GM18505 (cell line): ENCODE measurements at regions not wholly inside any gene's neighbourhood (a gene's known extent, or its start where the extent isn't known, plus 50 kb on each side); places are given as distances from the start of the nearest gene placed in this dataset.
"Not testable (repeated sequence)": the region's sequence is repeated elsewhere in the genome, so short reads cannot be mapped to it uniquely, and the experiment has no call there.

Source experiments
- ATAC-seq: cut with Tn5 transposase; IDR thresholded peaks from one replicate; pipeline ENCODE4 v1.9.1; 2021; ENCODE audit not compliant: unreplicated experiment
- POLR2A ChIP-seq: IDR thresholded peaks from 4 replicates; pipeline ENCODE4 v1.6.1; 2011; ENCODE audit warnings: borderline replicate concordance; ENCODE audit not compliant: insufficient read depth, insufficient read length; ENCODE audit errors: extremely low read depth

GRCh38 chr10:131830446-131831130, 70.2 kb upstream of the PPP2R2D start:
- no peak for ATAC-seq
- TF ChIP-seq POLR2A, result no peak

GRCh38 chr10:131831561-131831960, 69.2 kb upstream of the PPP2R2D start:
- ATAC-seq, result no peak
- TF ChIP-seq POLR2A, result no peak

GRCh38 chr10:131832056-131832685, 68.6 kb upstream of the PPP2R2D start:
- TF ChIP-seq POLR2A, result no peak
- ATAC-seq, result no peak

GRCh38 chr10:131833013-131833412, 67.8 kb upstream of the PPP2R2D start:
- TF ChIP-seq POLR2A, result no peak
- no peak for ATAC-seq

GRCh38 chr10:131833446-131834080, 67.2 kb upstream of the PPP2R2D start:
- no peak for TF ChIP-seq POLR2A
- ATAC-seq, result no peak

- no peak for ATAC-seq
- no peak for TF ChIP-seq POLR2A
These were observed 66.5 kb upstream of the PPP2R2D start for GRCh38 chr10:131834152-131834810.

GRCh38 chr10:131838966-131839742, 61.7 kb upstream of the PPP2R2D start:
- ATAC-seq, result no peak
- no peak for TF ChIP-seq POLR2A

GRCh38 chr10:131839880-131840787, 60.7 kb upstream of the PPP2R2D start:
- ATAC-seq, result not testable (repeated sequence)

GRCh38 chr10:131840788-131841118, 60.1 kb upstream of the PPP2R2D start:
- ATAC-seq, result no peak
- TF ChIP-seq POLR2A, result no peak

- ATAC-seq, result no peak
- TF ChIP-seq POLR2A, result no peak
These were observed 59.6 kb upstream of the PPP2R2D start for GRCh38 chr10:131841131-131841660.

- no peak for TF ChIP-seq POLR2A
- no peak for ATAC-seq
These were observed 59.1 kb upstream of the PPP2R2D start for GRCh38 chr10:131841661-131842139.
